ENCODE measurements at regions not wholly inside any gene's neighbourhood (a gene's known extent, or its start where the extent isn't known, plus 50 kb on each side); places are given as distances from the start of the nearest gene placed in this dataset.
A peak's percentile ranks its signal among the peaks of the same experiment; 100 is the strongest.

- TF ChIP-seq, protein P1, sequence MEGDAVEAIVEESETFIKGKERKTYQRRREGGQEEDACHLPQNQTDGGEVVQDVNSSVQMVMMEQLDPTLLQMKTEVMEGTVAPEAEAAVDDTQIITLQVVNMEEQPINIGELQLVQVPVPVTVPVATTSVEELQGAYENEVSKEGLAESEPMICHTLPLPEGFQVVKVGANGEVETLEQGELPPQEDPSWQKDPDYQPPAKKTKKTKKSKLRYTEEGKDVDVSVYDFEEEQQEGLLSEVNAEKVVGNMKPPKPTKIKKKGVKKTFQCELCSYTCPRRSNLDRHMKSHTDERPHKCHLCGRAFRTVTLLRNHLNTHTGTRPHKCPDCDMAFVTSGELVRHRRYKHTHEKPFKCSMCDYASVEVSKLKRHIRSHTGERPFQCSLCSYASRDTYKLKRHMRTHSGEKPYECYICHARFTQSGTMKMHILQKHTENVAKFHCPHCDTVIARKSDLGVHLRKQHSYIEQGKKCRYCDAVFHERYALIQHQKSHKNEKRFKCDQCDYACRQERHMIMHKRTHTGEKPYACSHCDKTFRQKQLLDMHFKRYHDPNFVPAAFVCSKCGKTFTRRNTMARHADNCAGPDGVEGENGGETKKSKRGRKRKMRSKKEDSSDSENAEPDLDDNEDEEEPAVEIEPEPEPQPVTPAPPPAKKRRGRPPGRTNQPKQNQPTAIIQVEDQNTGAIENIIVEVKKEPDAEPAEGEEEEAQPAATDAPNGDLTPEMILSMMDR (conservative IDR thresholded peaks at IDR 0.05; ENCODE audit: low read length), result no peak
- H3K4me3 ChIP-seq (ENCODE audit: low read length), result no peak overlapping the region
- no peak for DNase-seq (ENCODE audit: low read depth)
Measured at GRCh38 chr1:195909061-195909460, 699.2 kb downstream of the KCNT2 start.

DNA sequence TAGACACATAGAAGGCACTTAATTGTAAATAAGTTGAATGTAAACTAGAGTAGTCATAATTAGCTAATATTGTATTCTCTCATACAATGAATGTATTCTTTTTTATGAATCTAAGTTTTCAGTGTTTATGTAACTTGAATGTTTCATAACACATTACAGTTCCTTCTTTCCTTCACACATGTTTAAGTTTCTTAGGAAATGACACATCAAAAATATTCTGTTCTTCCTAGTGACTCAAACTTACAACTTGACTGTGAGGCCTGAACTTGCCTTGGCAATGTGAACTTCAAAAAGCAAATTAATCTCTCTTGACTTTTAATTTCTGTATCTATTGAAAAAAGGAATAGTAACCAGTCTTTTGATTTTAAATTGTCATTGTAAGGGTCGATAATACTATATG, 700.1 kb downstream of the KCNT2 start:
- H3K4me3 ChIP-seq (ENCODE audit: low read length), result no peak overlapping the region
- DNase-seq (ENCODE audit: low read depth), result peak; percentile 1
- TF ChIP-seq, protein P1 (conservative IDR thresholded peaks at IDR 0.05; ENCODE audit: low read length), result no peak

GRCh38 chr1:195903203-195903602, 705.0 kb downstream of the KCNT2 start:
- no peak overlapping the region for H3K4me3 ChIP-seq (ENCODE audit: low read length)
- no peak for DNase-seq (ENCODE audit: low read depth)
- TF ChIP-seq, protein P1 (conservative IDR thresholded peaks at IDR 0.05; ENCODE audit: low read length), result no peak

GRCh38 chr1:195902779-195903178, 705.5 kb downstream of the KCNT2 start:
- no peak overlapping the region for H3K4me3 ChIP-seq (ENCODE audit: low read length)
- TF ChIP-seq, protein P1 (conservative IDR thresholded peaks at IDR 0.05; ENCODE audit: low read length), result no peak
- no peak for DNase-seq (ENCODE audit: low read depth)

GRCh38 chr1:195899762-195900352, 708.4 kb downstream of the KCNT2 start:
- DNase-seq (ENCODE audit: low read depth), result peak; percentile 1
- TF ChIP-seq, protein P1 (conservative IDR thresholded peaks at IDR 0.05; ENCODE audit: low read length), result no peak
- H3K4me3 ChIP-seq (ENCODE audit: low read length), result no peak overlapping the region

DNA sequence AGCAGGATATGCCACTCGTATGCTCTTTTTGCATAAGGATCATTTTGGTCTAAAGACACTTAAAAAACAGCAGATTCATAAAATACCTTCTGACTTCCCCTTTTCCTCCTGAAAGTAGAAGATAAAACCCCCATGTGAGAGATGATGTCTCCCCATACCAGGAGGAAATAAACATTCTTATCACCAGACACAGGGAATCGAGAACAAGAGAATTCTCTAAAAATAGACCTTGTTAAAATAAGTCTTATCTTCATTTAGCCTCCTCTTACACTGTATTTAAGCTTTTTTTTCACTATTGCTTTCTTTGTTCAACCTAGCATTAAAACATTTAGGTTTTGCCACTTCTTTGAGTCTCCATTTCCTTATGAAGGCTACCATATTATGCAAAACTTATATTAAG, 709.3 kb downstream of the KCNT2 start:
- TF ChIP-seq, protein P1 (conservative IDR thresholded peaks at IDR 0.05; ENCODE audit: low read length), result no peak
- no peak for DNase-seq (ENCODE audit: low read depth)
- H3K4me3 ChIP-seq (ENCODE audit: low read length), result no peak overlapping the region

GRCh38 chr1:195898373-195898772, 709.9 kb downstream of the KCNT2 start:
- H3K4me3 ChIP-seq (ENCODE audit: low read length), result no peak overlapping the region
- TF ChIP-seq, protein P1 (conservative IDR thresholded peaks at IDR 0.05; ENCODE audit: low read length), result no peak
- DNase-seq (ENCODE audit: low read depth), result no peak
